ENCODE measurements at regions not wholly inside any gene's neighbourhood (a gene's known extent, or its start where the extent isn't known, plus 50 kb on each side); places are given as distances from the start of the nearest gene placed in this dataset.

- no peak for DNase-seq (ENCODE audit: low spot score)
Measured at GRCh38 chr11:93963072-93963471, 58.1 kb upstream of the HEPHL1 start.

- no peak for DNase-seq (ENCODE audit: low spot score)
Measured at GRCh38 chr11:93967258-93967657, 53.9 kb upstream of the HEPHL1 start.

GRCh38 chr11:93967944-93968343 is 53.2 kb upstream of the HEPHL1 start:
- no peak for DNase-seq (ENCODE audit: low spot score)

- no peak for DNase-seq (ENCODE audit: low spot score)
Measured at GRCh38 chr11:93969925-93970922, 50.9 kb upstream of the HEPHL1 start.

Data from HuH-7 (cell line).